Kidney (tissue), 13 donors: ENCODE measurements at regions not wholly inside any gene's neighbourhood (a gene's known extent, or its start where the extent isn't known, plus 50 kb on each side); places are given as distances from the start of the nearest gene placed in this dataset.

Experiments used
- DNase-seq, 5 donors: peaks; one replicate each; pipeline ENCODE4 v3.0.0-alpha.2; 2013 to 2020
- FAIRE-seq: peaks from 2 replicates; lab custom pipeline; 2012; peaks lifted over from hg19 to GRCh38; lab: Jason Lieb, UNC
- H3K27ac ChIP-seq, 2 donors: one replicate each; pipeline ENCODE4 v1.7.0; 2013; ENCODE audit warnings: low read depth in 2 of 2, low read length in 2 of 2, inconsistent platforms in 1 of 2
- H3K27me3 ChIP-seq: one replicate; pipeline ENCODE4 v1.7.1; 2013; ENCODE audit warnings: low read length, inconsistent platforms; ENCODE audit not compliant: control insufficient read depth, insufficient read depth
- H3K36me3 ChIP-seq, 3 donors: one replicate each; pipeline versions ENCODE4 v1.7.0 to v1.7.1; 2013; ENCODE audit warnings: low read length in 3 of 3, control low read depth in 1 of 3, inconsistent platforms in 1 of 3; ENCODE audit not compliant: insufficient read depth in 3 of 3, control insufficient read depth in 2 of 3
- H3K4me1 ChIP-seq, 3 donors: one replicate each; pipeline versions ENCODE4 v1.7.0 to v1.7.1; 2013; ENCODE audit warnings: low read length in 3 of 3, inconsistent platforms in 1 of 3, low read depth in 1 of 3; ENCODE audit not compliant: control insufficient read depth in 2 of 3, insufficient read depth in 2 of 3
- H3K4me3 ChIP-seq, 3 donors: one replicate each; pipeline versions ENCODE4 v1.7.0 to v1.8.1; 2013; ENCODE audit warnings: low read length in 3 of 3, control low read depth in 1 of 3, inconsistent platforms in 1 of 3
- H3K9ac ChIP-seq, 3 donors: one replicate each; pipeline versions ENCODE4 v1.7.0 to v1.7.1; 2013; ENCODE audit warnings: low read length in 3 of 3, control low read depth in 1 of 3, inconsistent platforms in 1 of 3
- H3K9me3 ChIP-seq, 3 donors: one replicate each; pipeline versions ENCODE4 v1.7.0 to v1.7.1; 2013; ENCODE audit warnings: low read length in 3 of 3, control low read depth in 1 of 3, inconsistent platforms in 1 of 3; ENCODE audit not compliant: control insufficient read depth in 2 of 3, insufficient read depth in 1 of 3
- intact Hi-C: fragments of 100-400 bp; cut with DNase I; formaldehyde crosslinking; loops from one replicate; pipeline ENCODE4 v1.11.1; 2022
- TF ChIP-seq, protein P1 (sequence below): IDR thresholded peaks from 3 replicates; pipeline ENCODE4 v1.5.1; 2012; ENCODE audit warnings: mild to moderate bottlenecking, moderate library complexity, borderline replicate concordance; ENCODE audit not compliant: insufficient read depth; ENCODE audit errors: extremely low read depth
- donor health status: control.
- donor health status: control.
- donor health status: control.
- donor health status: control.
- donor health status: control.
- donor health status: DM: yes; HTN: yes; CAD: no.
- donor health status: Normal renal cell carcinoma (clear cell type).

DNA sequence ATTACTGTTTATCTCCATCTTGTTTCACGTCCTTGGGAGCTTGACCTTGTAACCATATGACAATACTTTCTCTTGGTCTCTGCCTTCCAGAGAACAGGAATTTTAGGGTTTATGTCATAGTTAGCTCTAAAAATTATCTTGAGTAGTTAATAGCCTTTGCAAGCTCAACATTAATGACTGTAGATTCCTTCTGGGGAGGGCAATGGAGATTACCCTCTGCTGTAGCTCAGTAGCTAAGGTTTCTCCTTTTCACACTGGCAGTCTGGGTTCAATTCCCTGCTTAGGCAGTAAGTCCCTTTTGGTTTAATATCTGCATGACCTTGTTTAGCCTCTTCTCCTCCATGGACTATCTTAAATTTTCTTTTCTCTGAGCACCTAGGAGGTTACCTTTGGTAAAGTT, 181.7 kb upstream of the GPR101 start:
- intact Hi-C loops = no loop called here
- FAIRE-seq = no peak
- TF ChIP-seq, protein P1, sequence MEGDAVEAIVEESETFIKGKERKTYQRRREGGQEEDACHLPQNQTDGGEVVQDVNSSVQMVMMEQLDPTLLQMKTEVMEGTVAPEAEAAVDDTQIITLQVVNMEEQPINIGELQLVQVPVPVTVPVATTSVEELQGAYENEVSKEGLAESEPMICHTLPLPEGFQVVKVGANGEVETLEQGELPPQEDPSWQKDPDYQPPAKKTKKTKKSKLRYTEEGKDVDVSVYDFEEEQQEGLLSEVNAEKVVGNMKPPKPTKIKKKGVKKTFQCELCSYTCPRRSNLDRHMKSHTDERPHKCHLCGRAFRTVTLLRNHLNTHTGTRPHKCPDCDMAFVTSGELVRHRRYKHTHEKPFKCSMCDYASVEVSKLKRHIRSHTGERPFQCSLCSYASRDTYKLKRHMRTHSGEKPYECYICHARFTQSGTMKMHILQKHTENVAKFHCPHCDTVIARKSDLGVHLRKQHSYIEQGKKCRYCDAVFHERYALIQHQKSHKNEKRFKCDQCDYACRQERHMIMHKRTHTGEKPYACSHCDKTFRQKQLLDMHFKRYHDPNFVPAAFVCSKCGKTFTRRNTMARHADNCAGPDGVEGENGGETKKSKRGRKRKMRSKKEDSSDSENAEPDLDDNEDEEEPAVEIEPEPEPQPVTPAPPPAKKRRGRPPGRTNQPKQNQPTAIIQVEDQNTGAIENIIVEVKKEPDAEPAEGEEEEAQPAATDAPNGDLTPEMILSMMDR = no peak
- no peaks in the 10 kb centered on the region for H3K27me3 ChIP-seq
- no peak for DNase-seq
- no peak overlapping the region for H3K27ac ChIP-seq
- no peaks in the 10 kb centered on the region for H3K9me3 ChIP-seq
- H3K9ac ChIP-seq = no peak overlapping the region
- no peaks in the 10 kb centered on the region for H3K36me3 ChIP-seq
- no peaks in the 10 kb centered on the region for H3K4me1 ChIP-seq
- no peak overlapping the region for H3K4me3 ChIP-seq

GRCh38 chrX:137212078-137212632, 178.4 kb upstream of the GPR101 start:
- Histone ChIP-seq H3K4me1 (no peaks in the 10 kb centered on the region), H3K36me3 (no peaks in the 10 kb centered on the region), H3K9me3 (no peaks in the 10 kb centered on the region), H3K27me3 (no peaks in the 10 kb centered on the region), H3K27ac (no peak overlapping the region), H3K4me3 (no peak overlapping the region), H3K9ac (no peak overlapping the region)
- TF ChIP-seq, protein P1 = no peak
- no peak for DNase-seq
- intact Hi-C loops = no loop called here
- no peak for FAIRE-seq

DNA sequence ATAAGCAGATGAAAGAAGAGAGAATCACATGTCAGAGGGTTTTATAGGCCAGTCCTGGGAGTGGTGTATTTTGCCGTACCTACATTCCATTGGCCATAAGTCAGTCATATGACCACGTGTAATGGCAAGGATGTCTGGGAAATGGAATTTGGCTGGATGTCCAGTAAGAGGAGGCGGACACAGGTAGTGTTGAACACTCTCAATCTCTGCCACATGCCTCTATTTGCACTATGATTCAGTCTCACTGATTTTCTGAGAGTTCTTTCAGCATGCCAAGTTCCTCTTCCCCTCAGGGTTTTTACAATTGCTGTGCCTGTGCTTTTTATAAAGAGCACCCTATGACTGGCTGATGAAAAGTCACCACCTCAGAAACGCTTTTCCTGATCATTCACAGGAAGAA, 164.2 kb upstream of the GPR101 start:
- H3K4me1 ChIP-seq = no peaks in the 10 kb centered on the region
- no peaks in the 10 kb centered on the region for H3K36me3 ChIP-seq
- no peaks in the 10 kb centered on the region for H3K27me3 ChIP-seq
- H3K27ac ChIP-seq = no peak overlapping the region
- H3K4me3 ChIP-seq = no peak overlapping the region
- FAIRE-seq (no peak), DNase-seq (no peak)
- TF ChIP-seq, protein P1 = no peak
- intact Hi-C loops = no loop called here
- H3K9me3 ChIP-seq = no peaks in the 10 kb centered on the region
- no peak overlapping the region for H3K9ac ChIP-seq

GRCh38 chrX:137195991-137196390, 162.2 kb upstream of the GPR101 start:
- intact Hi-C loops = no loop called here
- no peak overlapping the region for H3K4me3 ChIP-seq
- no peaks in the 10 kb centered on the region for H3K9me3 ChIP-seq
- no peaks in the 10 kb centered on the region for H3K36me3 ChIP-seq
- no peak overlapping the region for H3K27ac ChIP-seq
- H3K9ac ChIP-seq = no peak overlapping the region
- FAIRE-seq = no peak
- DNase-seq = peak in 1 of 5 donors; percentile 7
- no peaks in the 10 kb centered on the region for H3K27me3 ChIP-seq
- TF ChIP-seq, protein P1 = no peak
- H3K4me1 ChIP-seq = no peaks in the 10 kb centered on the region
